ENCODE measurements at regions not wholly inside any gene's neighbourhood (a gene's known extent, or its start where the extent isn't known, plus 50 kb on each side); places are given as distances from the start of the nearest gene placed in this dataset.

DNA sequence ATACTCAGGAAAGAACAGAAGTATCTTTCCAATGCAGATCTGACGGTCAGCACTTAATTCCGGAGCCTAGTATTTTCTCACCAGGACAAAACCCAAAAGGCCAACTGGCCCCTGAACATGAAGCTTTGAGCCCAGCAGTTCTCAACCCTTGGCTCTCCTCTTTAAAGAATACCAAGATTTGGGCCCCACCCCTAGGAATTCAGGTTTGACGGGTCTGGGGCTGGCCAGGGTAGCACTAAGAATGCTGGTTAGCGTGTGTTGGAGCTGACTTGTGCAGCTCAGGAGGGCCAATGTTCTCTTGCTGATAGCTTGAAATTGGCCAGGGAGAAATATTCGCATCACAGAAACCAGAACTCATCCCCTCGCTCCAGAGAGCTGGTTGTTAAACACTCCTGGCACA is 88.3 kb upstream of the PTCH1 start:
- TF ChIP-seq, protein P1, sequence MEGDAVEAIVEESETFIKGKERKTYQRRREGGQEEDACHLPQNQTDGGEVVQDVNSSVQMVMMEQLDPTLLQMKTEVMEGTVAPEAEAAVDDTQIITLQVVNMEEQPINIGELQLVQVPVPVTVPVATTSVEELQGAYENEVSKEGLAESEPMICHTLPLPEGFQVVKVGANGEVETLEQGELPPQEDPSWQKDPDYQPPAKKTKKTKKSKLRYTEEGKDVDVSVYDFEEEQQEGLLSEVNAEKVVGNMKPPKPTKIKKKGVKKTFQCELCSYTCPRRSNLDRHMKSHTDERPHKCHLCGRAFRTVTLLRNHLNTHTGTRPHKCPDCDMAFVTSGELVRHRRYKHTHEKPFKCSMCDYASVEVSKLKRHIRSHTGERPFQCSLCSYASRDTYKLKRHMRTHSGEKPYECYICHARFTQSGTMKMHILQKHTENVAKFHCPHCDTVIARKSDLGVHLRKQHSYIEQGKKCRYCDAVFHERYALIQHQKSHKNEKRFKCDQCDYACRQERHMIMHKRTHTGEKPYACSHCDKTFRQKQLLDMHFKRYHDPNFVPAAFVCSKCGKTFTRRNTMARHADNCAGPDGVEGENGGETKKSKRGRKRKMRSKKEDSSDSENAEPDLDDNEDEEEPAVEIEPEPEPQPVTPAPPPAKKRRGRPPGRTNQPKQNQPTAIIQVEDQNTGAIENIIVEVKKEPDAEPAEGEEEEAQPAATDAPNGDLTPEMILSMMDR (IDR thresholded peaks at IDR 0.05), result no peak
- TF ChIP-seq POLR2A (IDR thresholded peaks at IDR 0.05), result no peak
